ENCODE measurements at regions not wholly inside any gene's neighbourhood (a gene's known extent, or its start where the extent isn't known, plus 50 kb on each side); places are given as distances from the start of the nearest gene placed in this dataset.

- TF ChIP-seq EZH2 (optimal IDR thresholded peaks at IDR 0.05; ENCODE audit: low read depth, low read length) (no peak), EZH2phosphoT487 (IDR thresholded peaks at IDR 0.05; ENCODE audit: low read length) (no peak), CTCF (IDR thresholded peaks at IDR 0.05; ENCODE audit: low read length) (no peak)
- no peak for DNase-seq
- Histone ChIP-seq H3K27ac (ENCODE audit: low read length) (no peak overlapping the region), H3K4me1 (ENCODE audit: low read length) (peaks cover 11% of the 10 kb centered on the region), H3K9ac (ENCODE audit: low read length) (no peak overlapping the region), H3F3A (ENCODE audit: insufficient read depth, low read length) (peaks cover 7% of the 10 kb centered on the region; the same call in 1 of the 2 replicates), H3K4me3 (ENCODE audit: low read length) (no peak overlapping the region), H3K27me3 (replicated peaks; ENCODE audit: insufficient read depth, low read length) (no peaks in the 10 kb centered on the region), H3K9me3 (replicated peaks; ENCODE audit: insufficient read depth, low read length) (no peaks in the 10 kb centered on the region), H3K4me2 (ENCODE audit: low read depth, low read length) (no peak overlapping the region), H3K79me2 (ENCODE audit: low read length) (no peaks in the 10 kb centered on the region), H3K36me3 (replicated peaks; ENCODE audit: insufficient read depth, low read length) (no peaks in the 10 kb centered on the region), H2AFZ (ENCODE audit: low read length) (no peak overlapping the region), H4K20me1 (ENCODE audit: insufficient read depth, low read length) (no peaks in the 10 kb centered on the region), H3K9me2 (replicated peaks; ENCODE audit: insufficient read depth, low read length) (no peaks in the 10 kb centered on the region)
These were observed 75.3 kb downstream of the MRPS30 start for GRCh38 chr5:44884036-44884435.

- no peak overlapping the region for H3K4me2 ChIP-seq (ENCODE audit: low read depth, low read length)
- no peaks in the 10 kb centered on the region for H3K79me2 ChIP-seq (ENCODE audit: low read length)
- peak; percentile 86 for DNase-seq
- H3K9me3 ChIP-seq (replicated peaks; ENCODE audit: insufficient read depth, low read length): no peaks in the 10 kb centered on the region
- TF ChIP-seq EZH2phosphoT487 (IDR thresholded peaks at IDR 0.05; ENCODE audit: low read length): no peak
- no peaks in the 10 kb centered on the region for H3K27me3 ChIP-seq (replicated peaks; ENCODE audit: insufficient read depth, low read length)
- H3K36me3 ChIP-seq (replicated peaks; ENCODE audit: insufficient read depth, low read length): no peaks in the 10 kb centered on the region
- peaks cover 11% of the 10 kb centered on the region for H3K4me1 ChIP-seq (ENCODE audit: low read length)
- H4K20me1 ChIP-seq (ENCODE audit: insufficient read depth, low read length): no peaks in the 10 kb centered on the region
- no peak overlapping the region for H3K4me3 ChIP-seq (ENCODE audit: low read length)
- H2AFZ ChIP-seq (ENCODE audit: low read length): no peak overlapping the region
- H3K9ac ChIP-seq (ENCODE audit: low read length): no peak overlapping the region
- H3F3A ChIP-seq (ENCODE audit: insufficient read depth, low read length): peaks cover 7% of the 10 kb centered on the region; the same call in 1 of the 2 replicates
- no peak overlapping the region for H3K27ac ChIP-seq (ENCODE audit: low read length)
- no peaks in the 10 kb centered on the region for H3K9me2 ChIP-seq (replicated peaks; ENCODE audit: insufficient read depth, low read length)
These were observed 77.2 kb downstream of the MRPS30 start for GRCh38 chr5:44885903-44886302.

- no peaks in the 10 kb centered on the region for H4K20me1 ChIP-seq (ENCODE audit: insufficient read depth, low read length)
- no peaks in the 10 kb centered on the region for H3K27me3 ChIP-seq (replicated peaks; ENCODE audit: insufficient read depth, low read length)
- peaks cover 11% of the 10 kb centered on the region for H3K4me1 ChIP-seq (ENCODE audit: low read length)
- H3K4me2 ChIP-seq (ENCODE audit: low read depth, low read length): no peak overlapping the region
- no peak for TF ChIP-seq CTCF (IDR thresholded peaks at IDR 0.05; ENCODE audit: low read length)
- no peak for TF ChIP-seq EZH2phosphoT487 (IDR thresholded peaks at IDR 0.05; ENCODE audit: low read length)
- no peak for TF ChIP-seq EZH2 (optimal IDR thresholded peaks at IDR 0.05; ENCODE audit: low read depth, low read length)
- peaks cover 7% of the 10 kb centered on the region; the same call in 1 of the 2 replicates for H3F3A ChIP-seq (ENCODE audit: insufficient read depth, low read length)
- H3K36me3 ChIP-seq (replicated peaks; ENCODE audit: insufficient read depth, low read length): no peaks in the 10 kb centered on the region
- no peak overlapping the region for H3K27ac ChIP-seq (ENCODE audit: low read length)
- H3K79me2 ChIP-seq (ENCODE audit: low read length): no peaks in the 10 kb centered on the region
- H3K9me3 ChIP-seq (replicated peaks; ENCODE audit: insufficient read depth, low read length): no peaks in the 10 kb centered on the region
- no peaks in the 10 kb centered on the region for H3K9me2 ChIP-seq (replicated peaks; ENCODE audit: insufficient read depth, low read length)
- DNase-seq: no peak
- H2AFZ ChIP-seq (ENCODE audit: low read length): no peak overlapping the region
- H3K9ac ChIP-seq (ENCODE audit: low read length): no peak overlapping the region
- H3K4me3 ChIP-seq (ENCODE audit: low read length): no peak overlapping the region
These were observed 79.0 kb downstream of the MRPS30 start for GRCh38 chr5:44887722-44888121.

- Histone ChIP-seq H3K4me3 (ENCODE audit: low read length) (no peak overlapping the region), H3K36me3 (replicated peaks; ENCODE audit: insufficient read depth, low read length) (no peaks in the 10 kb centered on the region), H3K4me1 (ENCODE audit: low read length) (peaks cover 11% of the 10 kb centered on the region), H3K4me2 (ENCODE audit: low read depth, low read length) (no peak overlapping the region), H3K27me3 (replicated peaks; ENCODE audit: insufficient read depth, low read length) (no peaks in the 10 kb centered on the region), H3K9me2 (replicated peaks; ENCODE audit: insufficient read depth, low read length) (no peaks in the 10 kb centered on the region), H3K9me3 (replicated peaks; ENCODE audit: insufficient read depth, low read length) (no peaks in the 10 kb centered on the region), H4K20me1 (ENCODE audit: insufficient read depth, low read length) (no peaks in the 10 kb centered on the region), H3K79me2 (ENCODE audit: low read length) (no peaks in the 10 kb centered on the region), H3K9ac (ENCODE audit: low read length) (no peak overlapping the region), H3K27ac (ENCODE audit: low read length) (no peak overlapping the region), H2AFZ (ENCODE audit: low read length) (no peak overlapping the region), H3F3A (ENCODE audit: insufficient read depth, low read length) (peaks cover 7% of the 10 kb centered on the region; the same call in 1 of the 2 replicates)
- DNase-seq: no peak
- TF ChIP-seq CTCF (IDR thresholded peaks at IDR 0.05; ENCODE audit: low read length) (no peak), EZH2 (optimal IDR thresholded peaks at IDR 0.05; ENCODE audit: low read depth, low read length) (no peak), EZH2phosphoT487 (IDR thresholded peaks at IDR 0.05; ENCODE audit: low read length) (no peak)
These were observed 79.7 kb downstream of the MRPS30 start for GRCh38 chr5:44888435-44888834.

Measured in MM.1S (cell line).